NOMO-1 treated with dmso at 0.1 percent for 144 hours (cell line): ENCODE measurements at regions not wholly inside any gene's neighbourhood (a gene's known extent, or its start where the extent isn't known, plus 50 kb on each side); places are given as distances from the start of the nearest gene placed in this dataset.

Experiments
- DNase-seq: peaks from one replicate; lab custom pipeline; 2025; ENCODE audit not compliant: unreplicated experiment; lab: John Stamatoyannopoulos, UW

GRCh38 chr1:168782559-168783116, 53.6 kb upstream of the DPT start:
- no peak for DNase-seq

DNA sequence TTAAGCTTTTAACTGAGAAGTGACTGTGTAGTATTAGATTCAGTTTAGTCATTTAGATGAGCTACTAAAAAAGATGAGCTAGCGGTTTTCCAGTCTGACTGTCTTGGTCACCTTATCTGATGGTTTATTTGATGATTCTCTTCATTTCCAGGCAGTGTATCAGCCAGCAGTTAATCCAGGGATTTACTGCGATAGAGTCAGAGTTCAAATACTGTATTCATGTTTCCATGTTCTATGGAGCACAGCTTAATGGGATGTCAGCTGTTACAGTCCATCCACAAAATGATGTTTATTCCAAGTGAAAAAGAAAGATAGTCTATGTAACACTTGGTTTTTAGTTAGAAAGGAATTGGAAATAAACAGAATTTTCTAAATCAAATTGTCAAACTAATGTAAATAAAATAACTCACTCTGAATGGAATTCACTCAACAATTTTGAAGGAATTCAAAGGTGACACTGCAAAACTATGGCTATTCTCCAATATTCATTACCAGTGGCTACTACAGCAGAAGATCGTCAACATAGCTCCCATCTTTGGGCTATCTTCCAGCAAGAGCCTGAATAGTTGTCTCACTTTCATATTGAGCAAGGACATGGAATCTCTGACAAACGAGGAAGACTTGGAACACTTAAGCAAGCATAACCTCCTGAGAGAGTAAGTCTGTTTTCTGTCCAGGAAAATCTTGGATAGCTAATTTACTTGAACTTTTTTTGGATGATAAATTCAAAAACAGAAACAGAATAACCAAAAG, 54.6 kb upstream of the DPT start:
- no peak for DNase-seq

DNA sequence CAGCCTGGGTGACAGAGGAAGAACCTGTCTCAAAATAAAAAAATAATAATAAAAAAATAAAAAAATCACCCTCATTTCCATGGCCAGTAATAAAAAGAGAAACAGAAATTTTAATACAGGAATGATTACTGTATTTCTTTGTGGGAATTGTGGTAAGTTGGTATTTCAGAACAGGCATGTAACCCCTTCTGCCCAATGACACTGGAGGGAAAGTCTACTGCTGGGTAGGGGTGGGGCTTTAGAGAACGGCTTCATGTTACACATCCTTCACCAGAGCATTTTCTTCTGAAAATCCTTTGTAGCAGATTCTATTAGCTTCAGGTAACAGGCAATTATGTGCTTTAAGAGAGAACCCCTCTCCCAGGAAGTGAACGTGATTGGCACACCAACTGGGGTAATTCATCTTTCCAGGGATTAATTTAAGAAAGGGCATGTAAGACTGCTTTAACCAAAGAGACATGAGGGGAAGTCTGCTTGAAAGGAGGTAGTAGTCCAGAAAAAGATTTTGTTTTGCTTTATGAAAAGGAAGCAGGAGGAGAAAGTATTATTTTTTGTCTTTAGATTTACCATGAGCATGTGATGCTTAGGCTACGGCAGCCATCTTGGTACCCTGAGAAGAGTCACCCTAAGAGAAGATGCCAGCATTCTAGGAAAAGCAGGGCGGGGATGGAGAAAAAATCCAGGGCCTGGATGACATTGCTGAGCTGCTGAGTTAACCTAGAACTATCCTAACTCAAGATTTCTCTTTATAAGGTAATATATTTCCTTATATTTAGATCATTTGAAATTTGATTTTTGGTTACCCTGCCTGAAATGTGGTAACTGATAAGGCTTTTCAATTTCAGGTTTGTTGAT, 57.7 kb upstream of the DPT start:
- no peak for DNase-seq

DNA sequence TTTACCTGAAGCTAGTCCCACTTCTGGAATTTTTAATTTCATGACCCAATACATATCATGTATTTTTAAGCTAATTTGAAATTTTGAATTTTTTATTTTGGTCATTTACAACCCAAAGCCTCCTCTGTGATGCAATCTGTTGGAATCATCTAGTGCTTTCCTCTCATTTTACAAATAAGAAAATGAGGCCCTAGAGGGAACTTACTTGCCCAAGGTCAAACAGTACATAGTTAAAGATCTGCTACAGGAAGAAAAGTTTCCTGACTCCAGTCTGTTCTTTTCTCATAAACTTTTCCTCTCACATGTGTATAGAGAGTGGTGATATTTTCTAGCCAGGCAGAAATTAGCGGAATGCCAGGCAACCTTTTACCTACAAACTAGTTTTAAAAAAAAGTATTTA, 59.3 kb upstream of the DPT start:
- DNase-seq = no peak

- no peak for DNase-seq
Measured at GRCh38 chr1:168789501-168789900, 60.5 kb upstream of the DPT start.

- no peak for DNase-seq
Measured at GRCh38 chr1:168792142-168792541, 63.1 kb upstream of the DPT start.

DNA sequence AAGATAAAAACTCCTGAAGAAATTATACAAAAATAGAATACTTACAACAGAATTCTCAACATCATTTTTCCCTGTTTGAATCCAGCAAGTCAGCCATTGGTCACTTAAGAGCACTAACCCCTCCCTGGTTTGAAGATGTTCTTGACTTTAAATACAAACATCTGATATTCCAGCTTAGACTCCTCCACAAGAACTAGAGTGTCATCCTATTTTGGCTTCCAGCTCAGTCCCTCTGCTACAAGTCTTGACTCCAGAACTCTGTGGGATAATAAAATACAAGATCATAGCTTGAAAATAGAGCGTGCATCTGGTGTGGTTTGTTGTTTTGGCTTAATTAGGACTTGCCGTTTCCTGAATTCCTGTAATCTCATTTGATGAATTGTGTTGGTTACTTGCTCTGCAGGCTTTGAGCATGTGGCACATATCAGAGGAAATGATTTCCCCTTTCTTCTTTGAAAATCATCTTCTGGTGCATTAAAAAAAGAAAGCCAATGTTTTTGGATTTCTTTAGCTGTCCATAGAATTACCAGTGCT, 63.7 kb upstream of the DPT start:
- DNase-seq = no peak

GRCh38 chr1:168794057-168794456, 65.1 kb upstream of the DPT start:
- DNase-seq = no peak

DNA sequence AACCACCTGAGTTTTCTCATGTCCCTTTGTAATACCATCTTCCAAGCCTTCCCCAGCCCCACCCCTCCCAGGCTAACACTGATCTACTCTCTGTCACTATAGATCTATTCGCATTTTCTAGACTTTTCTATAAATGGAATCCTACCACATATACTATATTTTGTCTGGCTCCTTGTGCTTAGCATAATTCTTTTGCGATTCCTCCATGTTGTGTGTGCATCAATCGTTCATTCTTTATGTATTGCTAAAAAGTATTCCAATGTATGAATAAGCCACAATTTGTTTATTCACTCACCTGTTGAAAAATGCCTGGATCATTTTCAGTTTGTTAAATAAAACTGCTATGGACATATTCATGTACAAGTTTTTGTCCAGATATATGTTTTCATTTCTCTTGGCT, 66.7 kb upstream of the DPT start:
- no peak for DNase-seq

DNA sequence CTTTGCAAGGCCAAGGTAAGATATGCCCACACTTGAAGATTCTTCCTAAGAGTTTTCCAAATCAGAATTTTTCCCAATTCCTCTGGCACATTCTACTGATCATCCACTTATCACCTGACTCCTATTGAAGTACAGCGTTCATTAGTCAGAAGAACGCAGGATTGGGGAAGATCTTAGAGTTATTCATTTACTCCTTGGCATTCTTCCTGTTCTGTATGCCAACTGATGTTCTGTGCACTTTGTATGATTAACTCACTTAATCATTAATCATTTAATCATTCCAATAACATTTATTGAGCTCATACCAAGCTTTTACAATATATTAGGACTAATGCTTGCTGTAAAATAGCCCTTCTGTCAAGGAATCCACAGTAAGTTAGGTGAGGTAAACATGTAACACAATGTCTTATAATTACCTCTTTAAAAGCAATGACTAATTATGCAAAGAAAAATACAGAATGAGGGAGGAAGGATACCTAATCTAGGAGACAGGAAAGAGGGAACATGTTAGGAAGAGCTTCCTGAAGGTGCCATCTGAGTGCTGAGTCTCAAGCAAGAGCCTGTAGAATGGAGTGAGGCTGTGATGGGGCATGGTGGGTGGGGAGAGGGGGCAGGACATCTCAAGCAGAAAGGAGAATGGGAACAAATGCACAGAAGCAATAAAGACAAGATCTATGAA, 71.1 kb upstream of the DPT start:
- DNase-seq = no peak

GRCh38 chr1:168801032-168801745, 72.2 kb upstream of the DPT start:
- no peak for DNase-seq

GRCh38 chr1:168803806-168804510, 75.0 kb upstream of the DPT start:
- no peak for DNase-seq

DNA sequence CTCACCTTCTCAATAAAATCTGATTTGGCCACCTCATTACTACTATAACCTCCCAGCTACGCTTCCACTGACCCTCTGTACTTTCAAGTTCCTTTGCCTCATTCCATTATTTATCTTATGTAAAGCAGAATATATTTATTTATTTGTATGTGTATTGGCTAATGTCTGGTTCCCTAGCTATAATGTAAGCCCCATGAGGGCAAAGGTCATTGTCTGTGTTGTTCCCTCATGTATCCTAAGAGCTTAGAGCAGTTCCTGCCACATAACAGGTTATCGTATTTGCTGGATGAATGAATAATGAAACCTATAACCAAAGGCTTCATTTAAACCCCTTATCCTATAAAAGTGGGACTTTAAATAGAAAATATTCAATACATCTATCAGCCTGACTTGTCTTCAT, 77.9 kb upstream of the DPT start:
- no peak for DNase-seq

- DNase-seq = no peak
Measured at GRCh38 chr1:168811176-168811575, 82.2 kb upstream of the DPT start.

DNA sequence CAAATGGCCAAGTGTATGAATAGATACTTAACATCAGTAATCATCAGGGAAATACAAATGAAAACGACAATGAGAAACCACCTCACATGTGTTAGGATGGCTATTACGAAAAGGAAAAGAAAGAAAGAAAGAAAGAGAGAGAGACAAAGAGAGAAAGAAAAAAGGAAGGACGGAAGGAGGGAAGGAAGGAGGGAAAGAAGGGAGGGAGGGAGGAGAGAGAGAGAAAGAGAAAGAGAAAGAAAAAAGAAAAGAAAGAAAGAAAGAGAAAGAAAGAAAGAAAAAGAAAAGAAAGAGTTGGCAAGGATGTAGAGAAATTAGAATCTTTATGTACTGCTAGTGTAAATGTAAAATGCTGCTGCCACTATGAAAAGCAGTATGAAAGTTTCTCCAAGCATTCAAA, 90.7 kb upstream of the DPT start:
- no peak for DNase-seq

DNA sequence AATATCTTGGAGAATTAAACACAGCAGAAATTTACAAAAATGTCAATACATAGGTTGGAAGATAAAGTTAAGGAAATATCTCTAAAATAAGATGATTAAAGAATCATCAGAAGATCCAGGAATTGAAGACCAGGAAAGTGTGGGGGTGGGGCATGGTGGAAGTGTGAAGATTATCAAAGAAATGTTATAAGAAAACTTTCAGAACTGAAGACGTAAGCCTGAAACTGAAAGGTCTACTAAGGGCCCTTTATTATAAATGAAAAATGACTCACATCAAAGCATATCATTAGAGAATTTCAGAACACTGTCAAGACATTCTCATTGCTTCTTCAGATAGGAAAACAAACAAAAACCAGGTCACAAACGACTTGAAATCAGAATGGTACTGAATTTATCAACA, 92.4 kb upstream of the DPT start:
- DNase-seq = no peak

DNA sequence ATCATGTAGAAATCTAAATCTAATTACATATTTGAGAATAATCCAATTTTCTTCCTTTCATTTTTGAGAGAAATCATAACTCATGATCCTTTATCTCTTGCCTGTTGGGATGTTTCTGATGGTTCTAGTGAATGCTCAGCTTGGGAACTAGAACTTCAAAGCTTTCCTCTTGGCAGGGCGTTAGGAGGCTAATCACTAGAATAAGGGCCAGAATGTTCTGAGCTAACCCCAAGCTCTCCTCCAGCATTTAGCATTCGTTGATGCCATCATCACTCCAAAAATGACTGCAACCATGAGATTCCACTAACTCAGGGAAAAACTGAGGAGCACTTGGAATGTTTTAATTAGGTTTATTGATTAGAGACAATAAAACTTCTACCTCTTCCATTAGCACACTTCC, 93.9 kb upstream of the DPT start:
- DNase-seq = no peak

- no peak for DNase-seq
Measured at GRCh38 chr1:168823988-168824387, 95.0 kb upstream of the DPT start.

- no peak for DNase-seq
Measured at GRCh38 chr1:168824418-168825065, 95.5 kb upstream of the DPT start.

- DNase-seq = no peak
Measured at GRCh38 chr1:168825129-168825528, 96.1 kb upstream of the DPT start.
